HCEC 1CT (cell line): ENCODE measurements at regions not wholly inside any gene's neighbourhood (a gene's known extent, or its start where the extent isn't known, plus 50 kb on each side); places are given as distances from the start of the nearest gene placed in this dataset.
"Not testable (repeated sequence)": the region's sequence is repeated elsewhere in the genome, so short reads cannot be mapped to it uniquely, and the experiment has no call there.

Source experiments
- DNase-seq: peaks from one replicate; pipeline ENCODE4 v3.0.0-alpha.2; 2017

DNA sequence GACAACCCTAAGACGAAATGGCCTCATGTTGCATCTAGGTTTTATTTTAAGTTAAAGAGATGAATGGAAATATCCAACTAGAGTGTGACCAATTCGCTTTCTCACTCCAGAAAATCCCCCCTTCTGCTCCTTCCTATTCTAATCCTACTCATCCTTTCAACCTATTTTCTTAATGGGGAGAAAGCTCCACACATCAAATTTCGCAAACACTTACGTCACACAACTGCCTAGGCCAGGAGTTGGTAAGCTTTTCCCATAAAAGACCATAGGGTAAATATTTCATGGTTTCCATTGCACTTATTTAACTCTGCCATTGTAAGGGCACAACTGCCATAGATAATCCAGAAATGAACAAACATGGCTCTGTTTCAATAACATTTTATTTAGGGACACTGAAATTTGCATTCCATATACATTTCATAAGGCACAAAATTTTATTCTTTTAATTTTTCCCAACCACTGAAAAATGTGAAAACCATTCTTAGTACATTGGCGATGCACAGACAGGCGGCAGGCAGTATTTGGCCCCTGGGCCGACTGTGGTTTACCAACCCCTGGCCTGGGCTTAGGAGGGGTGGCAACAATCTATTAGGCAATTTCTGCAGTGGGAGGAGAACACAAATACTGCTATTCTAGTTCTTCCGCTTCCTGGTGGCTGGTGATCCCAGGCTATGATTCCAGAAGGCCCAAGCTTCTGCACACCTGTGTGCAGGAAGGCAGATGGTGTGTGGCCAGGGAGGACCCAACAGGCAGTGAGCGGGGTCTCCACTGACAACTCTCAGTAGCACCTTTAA is 67.2 kb upstream of the FOXN3 start:
- no peak for DNase-seq

DNA sequence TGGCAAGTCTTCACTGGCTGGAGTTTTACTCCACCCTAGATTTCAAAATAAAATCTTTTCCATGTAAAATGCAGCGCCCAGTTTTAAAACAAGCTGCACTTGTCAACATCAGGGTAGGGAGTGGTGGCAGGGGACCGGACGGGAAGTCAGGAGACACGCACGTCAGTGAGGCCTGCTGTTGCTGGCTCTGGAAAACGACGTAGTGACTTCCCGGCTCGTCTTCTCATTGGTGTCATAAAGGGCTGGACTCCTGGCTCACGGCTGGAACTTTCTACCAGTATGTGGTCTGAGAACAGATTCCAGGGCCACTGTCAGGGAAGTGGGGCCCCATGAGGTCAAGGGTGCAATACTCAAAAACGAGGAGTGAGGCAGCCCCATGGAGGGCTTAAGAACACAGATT is 64.2 kb upstream of the FOXN3 start:
- no peak for DNase-seq

DNA sequence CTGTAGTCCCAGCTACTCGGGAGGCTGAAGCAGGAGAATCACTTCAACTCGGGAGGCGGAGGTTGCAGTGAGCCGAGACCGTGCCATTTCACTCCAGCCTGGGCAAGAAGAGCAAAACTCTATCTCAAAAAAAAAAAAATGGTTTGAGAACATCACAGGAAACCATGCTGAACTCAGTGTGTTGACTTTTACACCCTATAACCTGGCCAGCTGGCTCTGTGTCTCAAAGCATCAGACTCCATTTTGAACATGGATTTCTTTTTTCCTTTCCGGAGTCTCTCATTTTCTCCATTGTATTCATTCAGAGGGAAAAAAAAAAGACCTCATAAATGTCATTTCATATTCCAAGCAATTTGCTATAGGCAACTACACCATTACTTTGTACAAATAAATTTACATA is 63.2 kb upstream of the FOXN3 start:
- no peak for DNase-seq

DNA sequence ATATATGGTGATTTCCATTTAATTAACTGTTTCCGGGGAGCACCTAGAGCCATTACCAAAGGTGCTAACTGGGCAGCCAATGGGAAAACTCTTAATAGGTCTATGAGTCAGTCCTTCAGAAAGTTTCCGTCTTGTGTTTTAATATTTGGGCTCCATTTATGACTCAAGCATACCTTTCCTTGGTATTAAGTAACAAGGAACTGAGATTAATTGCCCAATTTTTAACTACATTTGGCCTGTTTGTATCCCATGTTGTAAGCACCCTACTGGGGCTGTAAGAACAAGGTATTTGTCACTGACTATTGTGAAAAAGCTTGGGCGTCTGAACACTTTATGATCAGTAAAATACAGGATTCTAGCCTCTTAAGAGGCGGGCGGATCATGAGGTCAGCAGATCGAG is 62.8 kb upstream of the FOXN3 start:
- peak; percentile 39 for DNase-seq

DNA sequence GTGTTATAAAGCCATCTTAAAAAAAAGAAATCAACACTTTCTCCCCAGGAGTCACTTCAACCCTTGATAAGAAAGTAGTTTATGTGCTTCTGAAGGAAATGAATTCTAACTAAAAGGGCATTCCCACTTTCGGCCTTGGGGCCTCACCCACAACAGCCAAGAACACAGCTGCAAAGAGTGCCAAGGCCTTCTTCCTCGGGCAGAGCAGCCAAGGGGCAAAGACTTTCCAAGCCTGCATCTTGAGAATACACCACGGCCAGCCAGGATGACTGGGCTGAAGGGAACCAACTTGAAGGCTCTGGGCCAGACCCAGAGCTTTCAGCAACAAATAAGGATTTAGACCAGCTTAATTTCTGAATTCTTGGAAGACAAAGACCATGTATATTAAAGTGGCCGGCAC is 60.4 kb upstream of the FOXN3 start:
- DNase-seq = no peak

GRCh38 chr14:89476354-89476896 is 59.4 kb upstream of the FOXN3 start:
- DNase-seq = no peak

GRCh38 chr14:89474464-89474863 is 57.4 kb upstream of the FOXN3 start:
- DNase-seq = no peak

GRCh38 chr14:89473989-89474388 is 57.0 kb upstream of the FOXN3 start:
- peak; percentile 69 for DNase-seq

DNA sequence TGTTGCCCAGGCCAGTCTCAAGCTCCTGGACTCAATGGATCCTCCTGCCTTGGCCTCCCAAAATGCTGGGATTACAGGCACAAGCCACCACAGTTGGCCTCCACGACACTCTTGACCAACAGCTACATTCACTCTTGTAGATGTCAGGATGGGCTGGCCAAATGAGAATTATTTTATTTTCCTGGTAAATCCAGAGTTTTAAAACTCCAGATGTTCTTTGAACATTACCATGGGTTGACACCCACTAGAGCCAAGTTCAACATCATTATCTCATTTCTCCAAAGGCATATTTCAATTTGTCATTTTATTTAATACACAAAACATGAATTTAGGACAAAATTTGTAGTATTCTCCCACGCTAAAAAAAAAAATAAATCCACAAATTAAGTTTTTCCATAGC is 56.5 kb upstream of the FOXN3 start:
- DNase-seq = no peak

- DNase-seq = no peak
Measured at GRCh38 chr14:89470401-89470800, 53.4 kb upstream of the FOXN3 start.

DNA sequence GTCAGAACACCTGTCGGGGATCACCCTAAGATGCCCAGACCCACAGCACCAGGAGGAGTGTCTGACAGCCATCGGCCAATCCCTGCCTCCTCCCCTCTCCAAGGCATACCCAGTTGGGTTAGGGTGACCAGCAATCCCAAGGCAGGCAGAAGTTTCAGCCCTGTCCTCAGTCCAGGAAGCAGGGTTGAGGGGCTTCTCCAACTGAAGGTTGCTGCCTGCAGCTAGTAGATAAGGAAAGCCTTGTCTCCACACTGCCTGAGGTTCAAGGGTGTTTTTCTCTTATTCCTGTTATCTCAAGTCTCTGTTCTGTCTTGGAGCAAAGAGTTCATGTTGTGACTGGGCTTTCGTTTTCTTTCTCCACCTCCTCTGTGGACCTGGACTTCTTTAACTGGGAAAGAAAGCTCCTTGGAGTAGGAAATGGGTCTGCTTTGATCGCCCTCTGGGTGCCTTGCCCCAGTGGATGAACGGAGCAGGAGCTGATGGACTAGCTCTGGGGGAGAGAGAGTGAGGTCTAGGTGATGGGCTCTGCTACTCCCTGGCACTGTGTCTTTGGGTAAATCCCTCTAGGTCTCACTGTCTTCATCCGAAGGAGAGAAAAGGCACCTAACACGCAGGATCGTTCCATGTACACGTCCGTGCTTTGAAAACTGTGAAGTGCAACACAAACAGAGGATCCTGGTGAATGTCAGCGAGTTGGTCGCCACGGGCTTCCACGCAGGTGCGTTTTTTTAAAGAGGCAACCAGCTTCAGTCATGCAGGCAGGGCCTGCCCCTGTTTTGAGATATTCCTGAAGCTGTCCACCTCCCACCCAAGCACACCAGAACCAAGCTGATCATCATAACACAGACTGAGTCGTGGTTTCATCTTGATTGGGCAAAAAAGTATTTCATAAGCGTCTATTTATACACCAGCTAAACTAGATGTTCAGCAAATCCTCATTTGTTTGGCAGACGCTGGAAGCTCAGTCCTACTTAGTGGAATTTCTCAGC is 52.5 kb upstream of the FOXN3 start:
- DNase-seq = no peak

- no peak for DNase-seq
Measured at GRCh38 chr14:89468566-89468965, 51.5 kb upstream of the FOXN3 start.

DNA sequence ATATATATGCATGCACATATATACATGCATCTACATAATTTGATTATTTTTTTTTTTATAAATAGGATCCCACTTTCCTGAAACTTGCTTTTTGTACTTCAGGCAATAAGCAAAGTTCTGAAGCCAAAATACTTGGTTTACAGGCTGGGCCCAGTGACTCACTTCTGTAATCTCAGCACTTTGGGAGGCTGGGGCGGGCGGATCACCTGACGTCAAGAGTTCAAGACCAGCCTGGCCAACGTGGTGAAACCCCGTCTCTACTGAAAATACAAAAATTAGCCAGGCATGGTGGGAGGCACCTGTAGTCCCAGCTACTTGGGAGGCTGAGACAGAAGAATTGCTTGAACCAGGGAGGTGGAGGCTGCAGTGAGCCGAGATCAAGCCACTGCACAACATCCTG is 51.0 kb upstream of the FOXN3 start:
- DNase-seq = not testable (repeated sequence)

DNA sequence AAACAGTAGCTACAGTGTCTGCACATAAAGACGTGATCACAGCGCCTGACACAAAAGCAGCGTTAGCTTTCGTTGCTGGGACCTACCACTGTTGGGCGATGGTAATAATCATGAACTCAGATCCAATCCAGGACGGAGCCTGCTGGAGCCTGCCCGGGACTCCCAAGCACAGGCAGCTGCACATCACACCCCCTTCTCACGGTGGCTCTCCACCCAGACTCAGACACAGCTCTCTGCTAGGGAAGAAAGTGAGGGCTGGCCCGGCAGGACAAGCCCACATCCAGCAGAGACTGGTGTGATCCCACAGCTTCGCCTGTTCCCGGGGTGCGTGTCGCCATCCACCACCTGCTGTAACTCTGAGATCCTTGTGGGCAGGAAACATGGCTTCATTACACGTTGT is 49.9 kb upstream of the FOXN3 start:
- DNase-seq = no peak
